Neural progenitor cell (in vitro differentiated cells): ENCODE measurements at regions not wholly inside any gene's neighbourhood (a gene's known extent, or its start where the extent isn't known, plus 50 kb on each side); places are given as distances from the start of the nearest gene placed in this dataset.
"Not testable (repeated sequence)": the region's sequence is repeated elsewhere in the genome, so short reads cannot be mapped to it uniquely, and the experiment has no call there.

Source experiments
- DNase-seq: peaks from one replicate; pipeline ENCODE4 v3.0.0-alpha.2; 2016; ENCODE audit warnings: low spot score
- H2AFZ ChIP-seq: fragments of 200-600 bp; sonication (generic); replicated peaks from 2 replicates; pipeline ENCODE4 v1.6.1; 2016; ENCODE audit warnings: antibody characterized with exemption
- H3F3A ChIP-seq: fragments of 200-600 bp; sonication (generic); 2 replicates; pipeline ENCODE4 v1.6.1; 2016; ENCODE audit warnings: antibody characterized with exemption, low read depth
- H3K27ac ChIP-seq: fragments of 200-600 bp; sonication (generic); 2 replicates; pipeline ENCODE4 v1.5.1; 2016; ENCODE audit warnings: mild to moderate bottlenecking
- H3K27me3 ChIP-seq: fragments of 200-600 bp; sonication (generic); 2 replicates; pipeline ENCODE4 v1.6.1; 2016; ENCODE audit warnings: mild to moderate bottlenecking, moderate library complexity
- H3K36me3 ChIP-seq: fragments of 200-600 bp; sonication (generic); 2 replicates; pipeline ENCODE4 v1.5.1; 2016
- H3K4me1 ChIP-seq: fragments of 200-600 bp; sonication (generic); 2 replicates; pipeline ENCODE4 v1.6.1; 2016; ENCODE audit warnings: mixed run types
- H3K4me2 ChIP-seq: fragments of 200-600 bp; sonication (generic); 2 replicates; pipeline ENCODE4 v1.6.1; 2016
- H3K4me3 ChIP-seq: fragments of 200-600 bp; sonication (generic); 2 replicates; pipeline ENCODE4 v1.5.1; 2016
- H3K79me2 ChIP-seq: fragments of 200-600 bp; sonication (generic); 2 replicates; pipeline ENCODE4 v1.6.1; 2016; ENCODE audit warnings: low read depth
- H3K9ac ChIP-seq: fragments of 200-600 bp; sonication (generic); 2 replicates; pipeline ENCODE4 v1.6.1; 2016
- H3K9me3 ChIP-seq: fragments of 200-600 bp; sonication (generic); 2 replicates; pipeline ENCODE4 v1.5.1; 2016; ENCODE audit warnings: low read depth
- H4K20me1 ChIP-seq: fragments of 200-600 bp; sonication (generic); 2 replicates; pipeline ENCODE4 v1.6.1; 2016; ENCODE audit warnings: low read depth
- H3K27ac Mint-ChIP-seq: 3 replicates; pipeline ENCODE4 v1.8.0; 2021; ENCODE audit warnings: mixed read lengths
- H3K27me3 Mint-ChIP-seq: 2 replicates; pipeline ENCODE4 v1.8.0; 2022; ENCODE audit warnings: low read depth, mild to moderate bottlenecking, inconsistent platforms, moderate library complexity, mixed read lengths; ENCODE audit not compliant: insufficient read depth
- H3K36me3 Mint-ChIP-seq: 3 replicates; pipeline ENCODE4 v1.8.0; 2021; ENCODE audit warnings: mixed read lengths
- H3K4me1 Mint-ChIP-seq: 3 replicates; pipeline ENCODE4 v1.8.0; 2021; ENCODE audit warnings: mixed read lengths
- H3K4me3 Mint-ChIP-seq: 3 replicates; pipeline ENCODE4 v1.8.0; 2021; ENCODE audit warnings: mild to moderate bottlenecking, moderate library complexity, mixed read lengths
- H3K9me3 Mint-ChIP-seq: 3 replicates; pipeline ENCODE4 v1.8.0; 2020; ENCODE audit warnings: mixed read lengths
- CTCF ChIP-seq: fragments of 200-600 bp; sonication (generic); IDR thresholded peaks from 2 replicates; pipeline ENCODE4 v1.5.1; 2017; ENCODE audit warnings: antibody characterized with exemption, mild to moderate bottlenecking
- EZH2 ChIP-seq: fragments of 200-600 bp; sonication (generic); IDR thresholded peaks from 2 replicates; pipeline ENCODE4 v1.6.1; 2017; ENCODE audit warnings: antibody characterized with exemption, mild to moderate bottlenecking, moderate library complexity
- EZH2phosphoT487 ChIP-seq: fragments of 200-600 bp; sonication (generic); IDR thresholded peaks from 2 replicates; pipeline ENCODE4 v1.6.1; 2017; ENCODE audit warnings: antibody characterized with exemption

- no peak overlapping the region for H3K9ac ChIP-seq
- no peaks in the 10 kb centered on the region for H3K79me2 ChIP-seq
- no peaks in the 10 kb centered on the region for H3K27me3 Mint-ChIP-seq
- H3K27ac ChIP-seq, result no peak overlapping the region
- no peaks in the 10 kb centered on the region for H3K27me3 ChIP-seq
- no peaks in the 10 kb centered on the region for H3K36me3 ChIP-seq
- DNase-seq, result no peak
- H3F3A ChIP-seq, result no peaks in the 10 kb centered on the region
- no peak overlapping the region for H2AFZ ChIP-seq
- H3K9me3 ChIP-seq, result no peaks in the 10 kb centered on the region
- no peak overlapping the region for H3K4me3 Mint-ChIP-seq
- H3K4me1 ChIP-seq, result peaks cover 8% of the 10 kb centered on the region
- H4K20me1 ChIP-seq, result no peaks in the 10 kb centered on the region
- TF ChIP-seq EZH2phosphoT487 (no peak), EZH2 (no peak), CTCF (no peak)
- H3K4me1 Mint-ChIP-seq, result peaks cover 2% of the 10 kb centered on the region
- no peak overlapping the region for H3K4me2 ChIP-seq
- no peak overlapping the region for H3K4me3 ChIP-seq
- H3K27ac Mint-ChIP-seq, result no peak overlapping the region
- no peaks in the 10 kb centered on the region for H3K36me3 Mint-ChIP-seq
- H3K9me3 Mint-ChIP-seq, result no peaks in the 10 kb centered on the region
These were observed 991.5 kb upstream of the FANCL start for GRCh38 chr2:59232394-59233165.

GRCh38 chr2:59226362-59226761, 985.2 kb upstream of the FANCL start:
- H3K36me3 Mint-ChIP-seq, H3K4me1 Mint-ChIP-seq, H2AFZ ChIP-seq, H3K9ac ChIP-seq, H3K4me3 Mint-ChIP-seq, DNase-seq, H3K9me3 Mint-ChIP-seq, H3K9me3 ChIP-seq, H3K79me2 ChIP-seq, H4K20me1 ChIP-seq, H3K4me2 ChIP-seq, H3K27me3 ChIP-seq, H3F3A ChIP-seq, H3K36me3 ChIP-seq, H3K27me3 Mint-ChIP-seq, H3K27ac ChIP-seq, H3K27ac Mint-ChIP-seq, H3K4me3 ChIP-seq, H3K4me1 ChIP-seq: not testable (repeated sequence)

GRCh38 chr2:59223742-59224141, 982.6 kb upstream of the FANCL start:
- peaks cover 9% of the 10 kb centered on the region for H3K4me1 ChIP-seq
- Mint-ChIP-seq H3K36me3 (no peaks in the 10 kb centered on the region), H3K4me3 (no peak overlapping the region), H3K27ac (no peak overlapping the region), H3K4me1 (peaks cover 2% of the 10 kb centered on the region), H3K27me3 (no peaks in the 10 kb centered on the region), H3K9me3 (no peaks in the 10 kb centered on the region)
- H3K36me3 ChIP-seq, result no peaks in the 10 kb centered on the region
- no peak overlapping the region for H3K4me2 ChIP-seq
- H3K4me3 ChIP-seq, result no peak overlapping the region
- H3K79me2 ChIP-seq, result no peaks in the 10 kb centered on the region
- H2AFZ ChIP-seq, result no peak overlapping the region
- no peaks in the 10 kb centered on the region for H3K9me3 ChIP-seq
- no peaks in the 10 kb centered on the region for H3K27me3 ChIP-seq
- no peak overlapping the region for H3K27ac ChIP-seq
- no peak overlapping the region for H3K9ac ChIP-seq
- no peak for TF ChIP-seq CTCF
- no peak for TF ChIP-seq EZH2
- TF ChIP-seq EZH2phosphoT487, result no peak
- H4K20me1 ChIP-seq, result no peaks in the 10 kb centered on the region
- no peak for DNase-seq
- H3F3A ChIP-seq, result no peaks in the 10 kb centered on the region

- no peak overlapping the region for H2AFZ ChIP-seq
- H3K4me3 ChIP-seq, result no peak overlapping the region
- H3K4me1 ChIP-seq, result no peaks in the 10 kb centered on the region
- no peaks in the 10 kb centered on the region for H3K27me3 ChIP-seq
- Mint-ChIP-seq H3K27ac (no peak overlapping the region), H3K9me3 (no peaks in the 10 kb centered on the region), H3K4me3 (no peak overlapping the region), H3K4me1 (no peaks in the 10 kb centered on the region), H3K27me3 (no peaks in the 10 kb centered on the region), H3K36me3 (no peaks in the 10 kb centered on the region)
- no peaks in the 10 kb centered on the region for H3F3A ChIP-seq
- H3K79me2 ChIP-seq, result no peaks in the 10 kb centered on the region
- H3K27ac ChIP-seq, result no peak overlapping the region
- no peak overlapping the region for H3K4me2 ChIP-seq
- no peaks in the 10 kb centered on the region for H3K36me3 ChIP-seq
- no peak for DNase-seq
- no peaks in the 10 kb centered on the region for H3K9me3 ChIP-seq
- TF ChIP-seq EZH2 (no peak), EZH2phosphoT487 (no peak), CTCF (no peak)
- no peaks in the 10 kb centered on the region for H4K20me1 ChIP-seq
- no peak overlapping the region for H3K9ac ChIP-seq
These were observed 976.2 kb upstream of the FANCL start for GRCh38 chr2:59217360-59217759.
